ENCODE measurements at regions not wholly inside any gene's neighbourhood (a gene's known extent, or its start where the extent isn't known, plus 50 kb on each side); places are given as distances from the start of the nearest gene placed in this dataset.

DNA sequence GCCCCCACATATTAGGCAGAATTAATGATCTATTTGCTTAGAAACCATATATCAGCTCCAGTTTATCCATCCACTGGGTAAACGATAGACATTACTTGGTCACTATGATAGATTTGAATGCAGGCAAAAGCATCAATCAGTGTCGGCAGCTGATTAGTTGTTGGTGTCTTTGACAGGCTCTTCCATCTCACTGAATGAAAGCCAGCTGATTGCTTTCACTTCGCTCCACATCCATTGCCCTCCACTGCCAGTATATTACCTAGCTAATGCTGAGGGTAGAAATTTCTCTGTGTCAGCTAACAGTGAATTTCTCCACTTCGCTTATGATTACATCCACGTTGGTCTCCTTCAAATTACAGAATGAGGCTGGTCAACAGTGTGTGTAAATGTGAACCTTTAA is 821.3 kb upstream of the TYRP1 start:
- H3K4me3 ChIP-seq = no peak overlapping the region
- H3K27ac ChIP-seq = no peak overlapping the region
- intact Hi-C loops (cut with DNase I) = no loop called here
- TF ChIP-seq, protein P1, sequence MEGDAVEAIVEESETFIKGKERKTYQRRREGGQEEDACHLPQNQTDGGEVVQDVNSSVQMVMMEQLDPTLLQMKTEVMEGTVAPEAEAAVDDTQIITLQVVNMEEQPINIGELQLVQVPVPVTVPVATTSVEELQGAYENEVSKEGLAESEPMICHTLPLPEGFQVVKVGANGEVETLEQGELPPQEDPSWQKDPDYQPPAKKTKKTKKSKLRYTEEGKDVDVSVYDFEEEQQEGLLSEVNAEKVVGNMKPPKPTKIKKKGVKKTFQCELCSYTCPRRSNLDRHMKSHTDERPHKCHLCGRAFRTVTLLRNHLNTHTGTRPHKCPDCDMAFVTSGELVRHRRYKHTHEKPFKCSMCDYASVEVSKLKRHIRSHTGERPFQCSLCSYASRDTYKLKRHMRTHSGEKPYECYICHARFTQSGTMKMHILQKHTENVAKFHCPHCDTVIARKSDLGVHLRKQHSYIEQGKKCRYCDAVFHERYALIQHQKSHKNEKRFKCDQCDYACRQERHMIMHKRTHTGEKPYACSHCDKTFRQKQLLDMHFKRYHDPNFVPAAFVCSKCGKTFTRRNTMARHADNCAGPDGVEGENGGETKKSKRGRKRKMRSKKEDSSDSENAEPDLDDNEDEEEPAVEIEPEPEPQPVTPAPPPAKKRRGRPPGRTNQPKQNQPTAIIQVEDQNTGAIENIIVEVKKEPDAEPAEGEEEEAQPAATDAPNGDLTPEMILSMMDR (IDR thresholded peaks at IDR 0.05) = no peak
- TF ChIP-seq POLR2A (IDR thresholded peaks at IDR 0.05) = no peak
- 43 to 61% (median 52%) methylated on average over 5 of the region's 5 CpGs for WGBS, 4 donors
- H3K36me3 ChIP-seq (replicated peaks in 1 of 2) = no peaks in the 10 kb centered on the region
- no peaks in the 10 kb centered on the region for H3K4me1 ChIP-seq (replicated peaks in 1 of 2)
- H3K9me3 ChIP-seq (replicated peaks in 1 of 3) = no peaks in the 10 kb centered on the region
- DNase-seq = no peak
- no peaks in the 10 kb centered on the region for H3K27me3 ChIP-seq

DNA sequence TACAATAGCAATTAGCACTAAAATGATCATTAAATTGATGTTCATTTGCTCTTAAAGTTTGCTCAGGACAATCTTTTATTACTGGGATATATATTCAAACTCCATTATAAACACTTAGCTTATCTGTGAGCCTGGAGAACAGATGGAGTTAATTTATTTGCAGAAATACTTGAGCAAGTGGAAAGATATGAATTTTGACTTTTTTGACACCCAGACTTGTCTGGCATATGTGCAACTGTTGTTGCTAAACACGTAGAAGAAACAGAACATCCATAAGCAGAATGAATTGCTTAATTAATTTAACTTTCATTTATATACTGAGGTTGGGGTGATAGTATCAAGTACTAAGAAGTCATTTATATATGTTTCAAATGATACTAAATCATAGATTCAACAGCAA is 820.7 kb upstream of the TYRP1 start:
- TF ChIP-seq, protein P1 (IDR thresholded peaks at IDR 0.05) = no peak
- no peak for TF ChIP-seq POLR2A (IDR thresholded peaks at IDR 0.05)

GRCh38 chr9:11874414-11874813 is 818.8 kb upstream of the TYRP1 start:
- 70 to 92% (median 86%) methylated on average over 2 of the region's 2 CpGs for WGBS, 4 donors
- TF ChIP-seq POLR2A (IDR thresholded peaks at IDR 0.05) = no peak
- TF ChIP-seq, protein P1 (IDR thresholded peaks at IDR 0.05) = no peak
- no peak for DNase-seq
- H3K36me3 ChIP-seq (replicated peaks in 1 of 2) = no peaks in the 10 kb centered on the region
- H3K27me3 ChIP-seq = no peaks in the 10 kb centered on the region
- H3K4me1 ChIP-seq (replicated peaks in 1 of 2) = no peaks in the 10 kb centered on the region
- intact Hi-C loops (cut with DNase I) = no loop called here
- no peak overlapping the region for H3K27ac ChIP-seq
- H3K9me3 ChIP-seq (replicated peaks in 1 of 3) = no peaks in the 10 kb centered on the region
- H3K4me3 ChIP-seq = no peak overlapping the region

More for the DNA sequence above, 820.7 kb upstream of the TYRP1 start:
- Histone ChIP-seq H3K4me3 (no peak overlapping the region), H3K4me1 (replicated peaks in 1 of 2) (no peaks in the 10 kb centered on the region), H3K27ac (no peak overlapping the region), H3K36me3 (replicated peaks in 1 of 2) (no peaks in the 10 kb centered on the region), H3K27me3 (no peaks in the 10 kb centered on the region), H3K9me3 (replicated peaks in 1 of 3) (no peaks in the 10 kb centered on the region)
- intact Hi-C loops (cut with DNase I) = no loop called here
- 52 to 62% (median 60%) methylated on average over 1 of the region's 1 CpG for WGBS, 4 donors
- no peak for DNase-seq

DNA sequence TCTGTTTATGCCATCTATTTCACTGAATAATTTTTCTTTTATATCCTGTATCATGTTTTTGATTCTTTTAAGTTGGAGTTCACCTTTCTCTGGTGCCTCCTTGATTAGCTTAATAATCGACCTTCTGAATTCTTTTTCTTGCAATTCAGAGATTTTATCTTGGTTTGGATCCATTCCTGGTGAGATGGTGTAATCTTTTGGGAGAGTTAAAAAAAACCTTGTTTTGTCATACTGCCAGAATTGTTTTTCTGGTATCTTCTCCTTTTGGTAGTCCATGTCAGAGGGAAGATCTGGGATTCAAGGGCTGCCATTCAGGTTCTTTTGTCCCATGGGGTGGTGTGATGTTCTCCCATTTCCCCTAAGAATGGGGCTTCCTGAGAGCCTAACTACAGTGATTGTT is 800.8 kb upstream of the TYRP1 start:
- no peak overlapping the region for H3K27ac ChIP-seq
- WGBS, 4 donors = 26 to 44% (median 39%) methylated on average over 1 of the region's 1 CpG
- H3K4me3 ChIP-seq = no peak overlapping the region
- no peaks in the 10 kb centered on the region for H3K36me3 ChIP-seq (replicated peaks in 1 of 2)
- DNase-seq = no peak
- intact Hi-C loops (cut with DNase I) = no loop called here
- H3K4me1 ChIP-seq (replicated peaks in 1 of 2) = no peaks in the 10 kb centered on the region
- TF ChIP-seq POLR2A (IDR thresholded peaks at IDR 0.05) = no peak
- H3K9me3 ChIP-seq (replicated peaks in 1 of 3) = no peaks in the 10 kb centered on the region
- no peaks in the 10 kb centered on the region for H3K27me3 ChIP-seq

DNA sequence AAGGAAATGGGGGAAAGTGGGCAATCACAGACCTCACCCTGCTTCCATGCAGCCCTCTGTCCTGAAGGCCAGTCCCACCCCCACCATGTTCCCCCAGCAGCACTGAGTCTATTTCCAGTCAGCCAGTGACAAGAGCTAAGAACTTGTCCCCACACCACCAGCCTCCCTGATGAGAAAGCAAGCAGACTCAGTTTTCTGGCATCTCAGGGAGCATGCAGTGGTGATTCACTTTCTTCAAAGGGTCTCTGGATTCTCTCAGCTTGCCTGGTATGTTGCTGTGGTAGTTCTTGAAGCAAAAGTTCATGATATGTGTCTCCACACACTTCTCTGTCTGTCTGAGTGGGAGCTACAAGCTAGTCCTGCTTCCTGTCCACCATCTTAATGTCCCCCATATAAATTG is 799.9 kb upstream of the TYRP1 start:
- no peaks in the 10 kb centered on the region for H3K4me1 ChIP-seq (replicated peaks in 1 of 2)
- TF ChIP-seq POLR2A (IDR thresholded peaks at IDR 0.05) = no peak
- TF ChIP-seq, protein P1 (IDR thresholded peaks at IDR 0.05) = no peak
- no peak for DNase-seq
- no peaks in the 10 kb centered on the region for H3K27me3 ChIP-seq
- H3K9me3 ChIP-seq (replicated peaks in 1 of 3) = no peaks in the 10 kb centered on the region
- H3K27ac ChIP-seq = no peak overlapping the region
- no peak overlapping the region for H3K4me3 ChIP-seq
- intact Hi-C loops (cut with DNase I) = no loop called here
- no peaks in the 10 kb centered on the region for H3K36me3 ChIP-seq (replicated peaks in 1 of 2)
